ENCODE measurements at regions not wholly inside any gene's neighbourhood (a gene's known extent, or its start where the extent isn't known, plus 50 kb on each side); places are given as distances from the start of the nearest gene placed in this dataset.
A peak's percentile ranks its signal among the peaks of the same experiment; 100 is the strongest.
"Not testable (repeated sequence)": the region's sequence is repeated elsewhere in the genome, so short reads cannot be mapped to it uniquely, and the experiment has no call there.

GRCh38 chr4:16450724-16451123 lies 224.5 kb upstream of the TAPT1 start:
- DNase-seq = no peak

- no peak for DNase-seq
Measured at GRCh38 chr4:16450031-16450430, 223.8 kb upstream of the TAPT1 start.

GRCh38 chr4:16449406-16449805 lies 223.1 kb upstream of the TAPT1 start:
- no peak for DNase-seq

GRCh38 chr4:16448241-16448840 lies 222.1 kb upstream of the TAPT1 start:
- DNase-seq = no peak

- peak; percentile 49 for DNase-seq
Measured at GRCh38 chr4:16443504-16444088, 217.3 kb upstream of the TAPT1 start.

- no peak for DNase-seq
Measured at GRCh38 chr4:16442296-16442695, 216.0 kb upstream of the TAPT1 start.

- DNase-seq = no peak
Measured at GRCh38 chr4:16439768-16440167, 213.5 kb upstream of the TAPT1 start.

- peak; percentile 63 for DNase-seq
Measured at GRCh38 chr4:16438986-16439385, 212.7 kb upstream of the TAPT1 start.

GRCh38 chr4:16437836-16438235 lies 211.6 kb upstream of the TAPT1 start:
- DNase-seq = peak; percentile 55

GRCh38 chr4:16431866-16432265 lies 205.6 kb upstream of the TAPT1 start:
- no peak for DNase-seq

GRCh38 chr4:16418814-16419213 lies 192.5 kb upstream of the TAPT1 start:
- peak; percentile 42 for DNase-seq

- DNase-seq = no peak
Measured at GRCh38 chr4:16417198-16417597, 190.9 kb upstream of the TAPT1 start.

GRCh38 chr4:16416601-16417000 lies 190.3 kb upstream of the TAPT1 start:
- DNase-seq = no peak

- DNase-seq = no peak
Measured at GRCh38 chr4:16415751-16416150, 189.5 kb upstream of the TAPT1 start.

GRCh38 chr4:16413814-16414555 lies 187.7 kb upstream of the TAPT1 start:
- DNase-seq = no peak

GRCh38 chr4:16411501-16412085 lies 185.3 kb upstream of the TAPT1 start:
- DNase-seq = no peak

- not testable (repeated sequence) for DNase-seq
Measured at GRCh38 chr4:16393216-16393615, 166.9 kb upstream of the TAPT1 start.

GRCh38 chr4:16391196-16391595 lies 164.9 kb upstream of the TAPT1 start:
- no peak for DNase-seq

GRCh38 chr4:16387448-16387847 lies 161.2 kb upstream of the TAPT1 start:
- DNase-seq = no peak

GRCh38 chr4:16386711-16387320 lies 160.5 kb upstream of the TAPT1 start:
- DNase-seq = no peak

- no peak for DNase-seq
Measured at GRCh38 chr4:16384576-16384975, 158.3 kb upstream of the TAPT1 start.

GRCh38 chr4:16382571-16382970 lies 156.3 kb upstream of the TAPT1 start:
- DNase-seq = no peak

GRCh38 chr4:16377887-16378286 lies 151.6 kb upstream of the TAPT1 start:
- no peak for DNase-seq

Data from fibroblast of skin of scalp (primary cell).